OCI-LY7 (cell line): ENCODE measurements at regions not wholly inside any gene's neighbourhood (a gene's known extent, or its start where the extent isn't known, plus 50 kb on each side); places are given as distances from the start of the nearest gene placed in this dataset.

Experiments
- BruUV-seq: library from RNA; stranded (reverse); fragments of 400-500 nt; replicated peaks from 2 replicates; lab custom pipeline; 2021; lab: Mats Ljungman, UMichigan
- CTCF ChIA-PET: fragments of 300-600 bp; sonication (Branson Sonifier 250); formaldehyde crosslinking; loops from one replicate; lab custom pipeline; 2022; ENCODE audit warnings: antibody characterized with exemption; ENCODE audit not compliant: unreplicated experiment; lab: Charles Lee
- POLR2A ChIA-PET: fragments of 300-600 bp; sonication (Branson Sonifier 250); formaldehyde crosslinking; loops from one replicate; lab custom pipeline; 2022; ENCODE audit warnings: antibody characterized with exemption; lab: Charles Lee
- DNase-seq: peaks from one replicate; pipeline ENCODE4 v3.0.0-alpha.2; 2015; ENCODE audit warnings: low spot score
- H2AFZ ChIP-seq: fragments of 200-600 bp; sonication (generic), shearing (Covaris generic); 2 replicates; pipeline ENCODE4 v1.6.1; 2014; ENCODE audit warnings: mild to moderate bottlenecking, antibody characterized with exemption, low read length, moderate library complexity
- H3K27ac ChIP-seq: fragments of 200-600 bp; sonication (generic); 2 replicates; pipeline ENCODE4 v1.5.1; 2014; ENCODE audit warnings: mixed run types, low read depth, mild to moderate bottlenecking, moderate library complexity, low read length, inconsistent platforms; ENCODE audit not compliant: poor library complexity, severe bottlenecking
- H3K36me3 ChIP-seq: fragments of 200-600 bp; sonication (generic); 2 replicates; pipeline ENCODE4 v1.6.1; 2014; ENCODE audit warnings: mild to moderate bottlenecking, antibody characterized with exemption, low read length, moderate library complexity, mixed read lengths; ENCODE audit not compliant: insufficient read depth
- H3K4me1 ChIP-seq: fragments of 200-600 bp; sonication (generic); 2 replicates; pipeline ENCODE4 v1.5.1; 2014; ENCODE audit warnings: mild to moderate bottlenecking, low read length; ENCODE audit not compliant: insufficient read depth, poor library complexity, severe bottlenecking
- H3K4me2 ChIP-seq: fragments of 200-600 bp; sonication (generic); 2 replicates; pipeline ENCODE4 v1.6.1; 2014; ENCODE audit warnings: mild to moderate bottlenecking, low read length
- H3K4me3 ChIP-seq: fragments of 200-600 bp; sonication (generic); 2 replicates; pipeline ENCODE4 v1.5.1; 2014; ENCODE audit warnings: mild to moderate bottlenecking, low read depth, low read length; ENCODE audit not compliant: poor library complexity, severe bottlenecking
- H3K79me2 ChIP-seq: fragments of 200-600 bp; sonication (generic); 2 replicates; pipeline ENCODE4 v1.6.1; 2016; ENCODE audit warnings: low read depth, mild to moderate bottlenecking, low read length, moderate library complexity, mixed read lengths; ENCODE audit not compliant: insufficient read depth
- H3K9me2 ChIP-seq: fragments of 200-600 bp; sonication (generic); 2 replicates; pipeline ENCODE4 v1.6.1; 2016; ENCODE audit warnings: mild to moderate bottlenecking, low read length, mixed read lengths; ENCODE audit not compliant: insufficient read depth
- H3K9me3 ChIP-seq: fragments of 200-600 bp; sonication (generic); 2 replicates; pipeline ENCODE4 v1.6.1; 2014; ENCODE audit warnings: mild to moderate bottlenecking, mixed run types, low read length, mixed read lengths
- H4K20me1 ChIP-seq: fragments of 200-600 bp; sonication (generic); 2 replicates; pipeline ENCODE4 v1.6.1; 2014; ENCODE audit warnings: mild to moderate bottlenecking, antibody characterized with exemption, low read length, moderate library complexity, mixed read lengths; ENCODE audit not compliant: insufficient read depth
- CTCF ChIP-seq: fragments of 200-600 bp; sonication (generic); conservative IDR thresholded peaks from 2 replicates; pipeline ENCODE4 v1.5.1; 2014; ENCODE audit warnings: mild to moderate bottlenecking, antibody characterized with exemption, low read length, moderate library complexity, mixed read lengths
- EZH2phosphoT487 ChIP-seq: fragments of 200-600 bp; sonication (generic); IDR thresholded peaks from 2 replicates; pipeline ENCODE4 v1.6.1; 2018; ENCODE audit warnings: low read depth, borderline replicate concordance, mild to moderate bottlenecking, mixed run types, antibody characterized with exemption, low read length, moderate library complexity, mixed read lengths
- intact Hi-C: fragments of 100-400 bp; cut with micrococcal nuclease; formaldehyde crosslinking; loops from one replicate; pipeline ENCODE4 v1.10.0; 2022; ENCODE audit not compliant: unreplicated experiment

- Histone ChIP-seq H3K4me1 (no peaks in the 10 kb centered on the region), H3K9me3 (no peaks in the 10 kb centered on the region), H3K4me3 (no peak overlapping the region), H3K79me2 (no peaks in the 10 kb centered on the region), H3K36me3 (no peaks in the 10 kb centered on the region), H3K9me2 (no peaks in the 10 kb centered on the region), H3K4me2 (no peak overlapping the region), H4K20me1 (no peaks in the 10 kb centered on the region), H3K27ac (no peak overlapping the region), H2AFZ (no peak overlapping the region)
- TF ChIP-seq EZH2phosphoT487 (no peak), CTCF (no peak)
- ChIA-PET CTCF (no interaction called here), POLR2A (no interaction called here)
- DNase-seq = no peak
- no TSS peak for BruUV-seq
- intact Hi-C loops = no loop called here
Measured at GRCh38 chr3:181290941-181291340, 301.4 kb upstream of the DNAJC19 start.

GRCh38 chr3:181289306-181289705 is 299.8 kb upstream of the DNAJC19 start:
- TF ChIP-seq EZH2phosphoT487 (no peak), CTCF (no peak)
- Histone ChIP-seq H3K4me1 (no peaks in the 10 kb centered on the region), H3K9me3 (no peaks in the 10 kb centered on the region), H3K9me2 (no peaks in the 10 kb centered on the region), H3K4me2 (no peak overlapping the region), H3K27ac (no peak overlapping the region), H3K79me2 (no peaks in the 10 kb centered on the region), H2AFZ (no peak overlapping the region), H4K20me1 (no peaks in the 10 kb centered on the region), H3K36me3 (no peaks in the 10 kb centered on the region), H3K4me3 (no peak overlapping the region)
- intact Hi-C loops = no loop called here
- CTCF ChIA-PET = no interaction called here
- POLR2A ChIA-PET = no interaction called here
- DNase-seq = no peak
- no TSS peak for BruUV-seq

GRCh38 chr3:181288145-181288544 is 298.6 kb upstream of the DNAJC19 start:
- POLR2A ChIA-PET = no interaction called here
- CTCF ChIA-PET = no interaction called here
- no TSS peak for BruUV-seq

More at GRCh38 chr3:181288145-181288544, 298.6 kb upstream of the DNAJC19 start:
- Histone ChIP-seq H3K27ac (no peak overlapping the region), H3K9me3 (no peaks in the 10 kb centered on the region), H3K79me2 (no peaks in the 10 kb centered on the region), H3K4me3 (no peak overlapping the region), H3K36me3 (no peaks in the 10 kb centered on the region), H4K20me1 (no peaks in the 10 kb centered on the region), H3K4me2 (no peak overlapping the region), H3K9me2 (no peaks in the 10 kb centered on the region), H2AFZ (no peak overlapping the region), H3K4me1 (no peaks in the 10 kb centered on the region)
- no peak for DNase-seq
- intact Hi-C loops = no loop called here
- no peak for TF ChIP-seq EZH2phosphoT487
- no peak for TF ChIP-seq CTCF
